ENCODE measurements at regions not wholly inside any gene's neighbourhood (a gene's known extent, or its start where the extent isn't known, plus 50 kb on each side); places are given as distances from the start of the nearest gene placed in this dataset.
"Not testable (repeated sequence)": the region's sequence is repeated elsewhere in the genome, so short reads cannot be mapped to it uniquely, and the experiment has no call there.

GRCh38 chr2:8123464-8123863 lies 558.4 kb upstream of the ID2 start:
- 0 out of 2 replicates have a peak, but pooled peaks cover 3% of the 10 kb centered on the region for H3K27me3 ChIP-seq (replicated peaks; ENCODE audit: control insufficient read depth, insufficient read depth, low read length)
- no peaks in the 10 kb centered on the region for H3K36me3 ChIP-seq (ENCODE audit: control insufficient read depth, insufficient read depth, low read length)
- H3K4me3 ChIP-seq (replicated peaks; ENCODE audit: low read depth, low read length) = no peak overlapping the region
- no peak for TF ChIP-seq CTCF (IDR thresholded peaks at IDR 0.05; ENCODE audit: insufficient read depth, low read length, poor library complexity, severe bottlenecking)
- DNase-seq (ENCODE audit: extremely low read depth, insufficient read length) = no peak

GRCh38 chr2:8125741-8126711 lies 555.8 kb upstream of the ID2 start:
- Histone ChIP-seq H3K36me3 (ENCODE audit: control insufficient read depth, insufficient read depth, low read length) (no peaks in the 10 kb centered on the region), H3K27me3 (replicated peaks; ENCODE audit: control insufficient read depth, insufficient read depth, low read length) (0 out of 2 replicates have a peak, but pooled peaks cover 3% of the 10 kb centered on the region), H3K4me3 (replicated peaks; ENCODE audit: low read depth, low read length) (no peak overlapping the region)
- no peak for TF ChIP-seq CTCF (IDR thresholded peaks at IDR 0.05; ENCODE audit: insufficient read depth, low read length, poor library complexity, severe bottlenecking)
- DNase-seq (ENCODE audit: extremely low read depth, insufficient read length) = no peak

GRCh38 chr2:8126783-8127182 lies 555.1 kb upstream of the ID2 start:
- no peaks in the 10 kb centered on the region for H3K36me3 ChIP-seq (ENCODE audit: control insufficient read depth, insufficient read depth, low read length)
- DNase-seq (ENCODE audit: extremely low read depth, insufficient read length) = no peak
- no peak for TF ChIP-seq CTCF (IDR thresholded peaks at IDR 0.05; ENCODE audit: insufficient read depth, low read length, poor library complexity, severe bottlenecking)
- H3K27me3 ChIP-seq (replicated peaks; ENCODE audit: control insufficient read depth, insufficient read depth, low read length) = 0 out of 2 replicates have a peak, but pooled peaks cover 3% of the 10 kb centered on the region
- H3K4me3 ChIP-seq (replicated peaks; ENCODE audit: low read depth, low read length) = no peak overlapping the region

GRCh38 chr2:8131423-8131822 lies 550.4 kb upstream of the ID2 start:
- DNase-seq (ENCODE audit: extremely low read depth, insufficient read length); H3K36me3 ChIP-seq (ENCODE audit: control insufficient read depth, insufficient read depth, low read length); H3K4me3 ChIP-seq (replicated peaks; ENCODE audit: low read depth, low read length); H3K27me3 ChIP-seq (replicated peaks; ENCODE audit: control insufficient read depth, insufficient read depth, low read length): not testable (repeated sequence)

GRCh38 chr2:8132351-8132831 lies 549.5 kb upstream of the ID2 start:
- no peak for TF ChIP-seq CTCF (IDR thresholded peaks at IDR 0.05; ENCODE audit: insufficient read depth, low read length, poor library complexity, severe bottlenecking)
- no peak overlapping the region for H3K4me3 ChIP-seq (replicated peaks; ENCODE audit: low read depth, low read length)
- DNase-seq (ENCODE audit: extremely low read depth, insufficient read length) = no peak
- no peaks in the 10 kb centered on the region for H3K36me3 ChIP-seq (ENCODE audit: control insufficient read depth, insufficient read depth, low read length)
- H3K27me3 ChIP-seq (replicated peaks; ENCODE audit: control insufficient read depth, insufficient read depth, low read length) = no peaks in the 10 kb centered on the region

- H3K4me3 ChIP-seq (replicated peaks; ENCODE audit: low read depth, low read length) = no peak overlapping the region
- TF ChIP-seq CTCF (IDR thresholded peaks at IDR 0.05; ENCODE audit: insufficient read depth, low read length, poor library complexity, severe bottlenecking) = no peak
- no peak for DNase-seq (ENCODE audit: extremely low read depth, insufficient read length)
- H3K27me3 ChIP-seq (replicated peaks; ENCODE audit: control insufficient read depth, insufficient read depth, low read length) = no peaks in the 10 kb centered on the region
- no peaks in the 10 kb centered on the region for H3K36me3 ChIP-seq (ENCODE audit: control insufficient read depth, insufficient read depth, low read length)
Measured at GRCh38 chr2:8132879-8133278, 549.0 kb upstream of the ID2 start.
